ENCODE measurements at regions not wholly inside any gene's neighbourhood (a gene's known extent, or its start where the extent isn't known, plus 50 kb on each side); places are given as distances from the start of the nearest gene placed in this dataset.

GRCh38 chr4:142933207-142933606, 87.1 kb upstream of the INPP4B start:
- Mint-ChIP-seq H3K27me3 (ENCODE audit: insufficient read depth) (no peaks in the 10 kb centered on the region), H3K9me3 (no peaks in the 10 kb centered on the region), H3K4me1 (peaks cover 5% of the 10 kb centered on the region), H3K27ac (no peak overlapping the region), H3K36me3 (ENCODE audit: low read depth) (no peaks in the 10 kb centered on the region), H3K4me3 (no peak overlapping the region)
- Histone ChIP-seq H3K4me1 (ENCODE audit: control insufficient read depth, insufficient read depth, low read length) (no peaks in the 10 kb centered on the region), H3K27ac (ENCODE audit: low read depth, low read length) (no peak overlapping the region), H3K36me3 (ENCODE audit: control insufficient read depth, insufficient read depth, low read length) (no peaks in the 10 kb centered on the region), H3K27me3 (ENCODE audit: control insufficient read depth, insufficient read depth, low read length, poor library complexity, severe bottlenecking) (no peaks in the 10 kb centered on the region), H3K9me3 (ENCODE audit: control insufficient read depth, low read length) (no peaks in the 10 kb centered on the region), H3K4me3 (ENCODE audit: low read length) (no peak overlapping the region), H3K9ac (ENCODE audit: extremely low read depth, low read length, poor library complexity, severe bottlenecking) (no peak overlapping the region)
- WGBS, 2 experiments (ENCODE audit: insufficient coverage in 1 of 2, insufficient read length in 1 of 2) = 94 to 95% methylated on average over 3 to 5 of the region's 5 CpGs
- TF ChIP-seq CTCF (conservative IDR thresholded peaks at IDR 0.05) = no peak
- no peak for DNase-seq

- Mint-ChIP-seq H3K9me3 (no peaks in the 10 kb centered on the region), H3K4me1 (no peaks in the 10 kb centered on the region), H3K27ac (no peak overlapping the region), H3K27me3 (ENCODE audit: insufficient read depth) (no peaks in the 10 kb centered on the region), H3K4me3 (no peak overlapping the region), H3K36me3 (ENCODE audit: low read depth) (no peaks in the 10 kb centered on the region)
- Histone ChIP-seq H3K4me1 (ENCODE audit: control insufficient read depth, insufficient read depth, low read length) (no peaks in the 10 kb centered on the region), H3K27ac (ENCODE audit: low read depth, low read length) (no peak overlapping the region), H3K27me3 (ENCODE audit: control insufficient read depth, insufficient read depth, low read length, poor library complexity, severe bottlenecking) (no peaks in the 10 kb centered on the region), H3K4me3 (ENCODE audit: low read length) (no peak overlapping the region), H3K9ac (ENCODE audit: extremely low read depth, low read length, poor library complexity, severe bottlenecking) (no peak overlapping the region), H3K36me3 (ENCODE audit: control insufficient read depth, insufficient read depth, low read length) (no peaks in the 10 kb centered on the region), H3K9me3 (ENCODE audit: control insufficient read depth, low read length) (no peaks in the 10 kb centered on the region)
- no peak for TF ChIP-seq CTCF (conservative IDR thresholded peaks at IDR 0.05)
- WGBS, 2 experiments (ENCODE audit: insufficient coverage in 1 of 2, insufficient read length in 1 of 2) = 81 to 89% methylated on average over 4 to 6 of the region's 6 CpGs
- DNase-seq = no peak
Measured at GRCh38 chr4:142940425-142941330, 94.6 kb upstream of the INPP4B start.

- H3K9ac ChIP-seq (ENCODE audit: extremely low read depth, low read length, poor library complexity, severe bottlenecking) = no peak overlapping the region
- no peak for DNase-seq
- H3K27ac ChIP-seq (ENCODE audit: low read depth, low read length) = no peak overlapping the region
- no peaks in the 10 kb centered on the region for H3K4me1 ChIP-seq (ENCODE audit: control insufficient read depth, insufficient read depth, low read length)
- Mint-ChIP-seq H3K4me1 (no peaks in the 10 kb centered on the region), H3K4me3 (no peak overlapping the region), H3K9me3 (no peaks in the 10 kb centered on the region), H3K27me3 (ENCODE audit: insufficient read depth) (no peaks in the 10 kb centered on the region), H3K27ac (no peak overlapping the region), H3K36me3 (ENCODE audit: low read depth) (no peaks in the 10 kb centered on the region)
- no peaks in the 10 kb centered on the region for H3K36me3 ChIP-seq (ENCODE audit: control insufficient read depth, insufficient read depth, low read length)
- no CpG with 5 or more reads among the region's 1 CpG for WGBS, 2 experiments (ENCODE audit: insufficient coverage in 1 of 2, insufficient read length in 1 of 2)
- H3K9me3 ChIP-seq (ENCODE audit: control insufficient read depth, low read length) = no peaks in the 10 kb centered on the region
- TF ChIP-seq CTCF (conservative IDR thresholded peaks at IDR 0.05) = no peak
- no peak overlapping the region for H3K4me3 ChIP-seq (ENCODE audit: low read length)
- no peaks in the 10 kb centered on the region for H3K27me3 ChIP-seq (ENCODE audit: control insufficient read depth, insufficient read depth, low read length, poor library complexity, severe bottlenecking)
Measured at GRCh38 chr4:142944565-142944964, 98.5 kb upstream of the INPP4B start.
